Endothelial cell of umbilical vein (primary cell): ENCODE measurements at regions not wholly inside any gene's neighbourhood (a gene's known extent, or its start where the extent isn't known, plus 50 kb on each side); places are given as distances from the start of the nearest gene placed in this dataset.

Experiments
- CTCF ChIP-seq, 2 donors: IDR thresholded peaks; 1 replicate in 1 of 2; 2 replicates in 1 of 2; pipeline ENCODE4 v1.5.1; 2011; ENCODE audit warnings: low read length in 2 of 2, mild to moderate bottlenecking in 2 of 2, moderate library complexity in 2 of 2, control low read depth in 1 of 2, inconsistent platforms in 1 of 2, low read depth in 1 of 2; ENCODE audit not compliant: insufficient read depth in 1 of 2; ENCODE audit errors: extremely low read depth in 1 of 2
- EZH2 ChIP-seq: IDR thresholded peaks from 2 replicates; pipeline ENCODE4 v1.6.1; 2012; ENCODE audit warnings: borderline replicate concordance, low read depth, mild to moderate bottlenecking, moderate library complexity, low read length, inconsistent platforms; ENCODE audit not compliant: severe bottlenecking
- JUN ChIP-seq: IDR thresholded peaks from 2 replicates; pipeline ENCODE4 v1.6.1; 2011; ENCODE audit warnings: borderline replicate concordance, low read depth; ENCODE audit not compliant: insufficient read length, insufficient read depth
- MYC ChIP-seq: IDR thresholded peaks from one replicate; pipeline ENCODE4 v1.6.1; 2011; ENCODE audit warnings: mild to moderate bottlenecking, low read depth, low read length
- POLR2AphosphoS5 ChIP-seq: IDR thresholded peaks from 2 replicates; pipeline ENCODE4 v1.6.1; 2012; ENCODE audit warnings: low read depth, mild to moderate bottlenecking, control low read depth, low read length, moderate library complexity; ENCODE audit not compliant: insufficient read depth

- no peak for TF ChIP-seq MYC
- TF ChIP-seq JUN: no peak
- no peak for TF ChIP-seq CTCF (IDR thresholded peaks at IDR 0.05; ENCODE audit: extremely low read depth in 1 of 2, insufficient read depth in 1 of 2, low read depth in 1 of 2, low read length in 2 of 2)
- TF ChIP-seq POLR2AphosphoS5: no peak
- no peak for TF ChIP-seq EZH2
These were observed 799.3 kb downstream of the BCL11A start for GRCh38 chr2:59754011-59754735.
